GM21515 (cell line): ENCODE measurements at regions not wholly inside any gene's neighbourhood (a gene's known extent, or its start where the extent isn't known, plus 50 kb on each side); places are given as distances from the start of the nearest gene placed in this dataset.
"Not testable (repeated sequence)": the region's sequence is repeated elsewhere in the genome, so short reads cannot be mapped to it uniquely, and the experiment has no call there.

Source experiments
- ATAC-seq: cut with Tn5 transposase; IDR thresholded peaks from one replicate; pipeline ENCODE4 v1.9.1; 2021; ENCODE audit not compliant: unreplicated experiment

DNA sequence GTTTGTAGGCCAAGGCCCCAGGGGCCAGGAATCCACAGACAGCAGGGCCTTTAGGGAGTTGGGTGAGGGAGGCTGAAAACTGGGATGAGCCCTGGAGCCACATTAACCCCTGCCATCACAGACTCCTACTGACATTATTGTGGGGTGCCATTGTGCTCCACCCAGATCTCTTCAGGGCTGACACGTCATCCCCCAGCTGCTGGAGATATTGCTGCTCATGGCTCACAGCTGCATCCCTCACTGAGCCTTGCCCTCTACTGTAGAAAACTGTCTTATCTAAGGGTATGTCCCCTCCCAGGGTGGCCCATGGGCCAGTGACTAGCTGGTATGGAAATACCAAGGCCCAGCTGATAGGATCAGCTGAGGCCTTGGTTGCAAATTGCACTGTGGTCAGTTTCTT lies 87.3 kb upstream of the PRR23C start:
- ATAC-seq = no peak

DNA sequence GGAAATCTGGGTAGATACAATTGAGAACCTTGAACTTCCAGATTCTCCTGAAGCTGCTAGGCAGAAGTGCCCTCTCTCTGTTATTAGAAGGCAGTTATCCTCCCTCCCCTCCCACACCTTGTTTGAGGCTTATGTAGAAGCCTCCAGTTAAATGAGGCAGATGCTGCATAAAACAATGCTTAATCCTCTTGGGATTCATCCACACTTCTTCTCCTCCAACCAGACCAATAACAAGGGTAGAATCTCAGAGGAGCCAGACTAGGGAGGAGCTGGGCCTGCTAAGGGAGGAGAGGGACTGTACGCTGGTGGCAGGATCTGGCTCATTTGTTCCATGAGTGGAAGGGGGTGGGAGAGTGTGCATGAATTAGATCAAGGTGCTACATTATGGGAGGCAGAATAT lies 88.3 kb upstream of the PRR23C start:
- no peak for ATAC-seq

DNA sequence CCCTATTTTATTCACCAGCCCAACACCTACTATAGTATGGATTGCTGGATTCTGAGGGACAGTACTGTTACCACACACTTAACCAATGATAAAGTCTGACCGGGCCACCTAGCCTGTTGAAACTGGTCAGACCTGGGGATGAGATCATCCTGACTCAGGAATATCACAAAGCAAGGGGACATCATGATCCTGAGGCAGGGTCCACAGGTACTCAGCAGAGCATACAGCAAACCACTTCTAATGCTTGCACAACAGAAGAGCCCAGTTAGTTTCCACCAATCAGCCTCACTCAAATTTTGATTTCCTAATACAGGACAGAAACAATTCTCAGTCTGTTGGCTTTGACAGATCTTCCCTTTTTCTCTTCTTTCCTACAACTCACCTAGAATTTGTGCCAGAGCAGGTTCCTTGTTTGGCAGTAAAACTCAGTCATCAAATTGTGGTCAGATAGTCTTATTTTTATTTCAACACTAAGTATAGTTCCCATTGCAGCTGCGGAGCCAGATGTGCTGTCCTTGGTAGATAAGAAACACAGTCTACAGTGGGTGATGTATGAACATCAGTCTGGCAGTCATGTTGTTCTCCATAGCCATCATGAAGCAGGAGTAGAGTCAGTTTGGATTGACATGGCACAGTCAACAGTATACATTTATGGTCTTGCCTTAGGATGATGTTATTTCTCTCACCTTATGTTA lies 90.1 kb upstream of the PRR23C start:
- no peak for ATAC-seq

DNA sequence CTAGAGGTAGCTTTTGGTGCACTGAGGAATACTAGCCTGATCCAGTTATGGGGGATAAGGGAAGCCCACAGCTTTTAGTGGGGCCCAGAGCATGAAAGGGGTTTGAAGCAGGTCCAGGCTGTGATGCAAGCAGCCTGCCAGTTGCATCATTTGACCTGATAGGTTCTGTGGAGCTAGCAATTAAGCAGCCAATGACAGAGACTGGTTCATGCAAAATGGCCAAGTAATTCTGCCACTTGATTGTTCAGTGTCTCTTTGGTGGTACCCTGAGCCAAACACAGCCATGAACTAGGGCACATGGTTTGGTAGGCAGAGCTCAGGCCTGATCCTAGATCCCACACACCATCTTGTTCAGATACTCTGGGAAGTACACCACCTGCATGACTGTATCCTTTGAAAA lies 91.0 kb upstream of the PRR23C start:
- ATAC-seq = no peak

DNA sequence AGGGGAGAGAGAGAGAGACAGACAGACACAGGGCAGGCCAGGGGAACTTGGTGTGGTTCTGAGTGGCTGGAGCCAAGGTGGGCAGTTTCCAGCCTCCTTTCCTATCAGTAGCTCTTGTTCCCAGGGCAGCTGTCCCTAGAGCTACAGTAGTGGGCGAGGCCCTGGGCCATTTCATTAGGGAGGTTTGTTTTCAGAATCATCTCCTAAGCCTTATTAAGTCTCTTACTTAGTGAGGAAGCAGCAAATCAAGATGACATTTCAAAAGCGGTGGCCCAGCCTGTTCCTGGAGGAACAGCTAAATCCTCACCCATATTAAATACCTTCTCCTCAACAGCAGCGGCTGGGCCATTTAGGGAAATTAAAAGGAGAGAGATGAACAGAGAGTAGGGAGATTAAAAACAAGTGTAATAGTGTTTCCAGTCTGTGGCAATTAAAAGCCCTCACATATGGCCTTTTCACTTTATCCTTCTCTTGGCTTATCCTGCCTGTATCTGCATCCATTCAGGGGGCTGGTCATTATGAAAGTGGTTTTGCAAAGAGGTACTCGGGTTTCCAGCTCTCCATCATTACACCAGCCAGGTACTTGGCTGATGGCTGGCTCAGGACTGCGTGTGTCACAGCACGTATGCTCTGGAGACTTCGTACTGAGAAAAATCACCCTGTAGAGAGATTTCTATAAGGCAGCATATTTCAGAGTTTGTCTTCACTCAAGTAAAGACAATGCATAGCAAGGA lies 91.9 kb upstream of the PRR23C start:
- ATAC-seq = no peak

DNA sequence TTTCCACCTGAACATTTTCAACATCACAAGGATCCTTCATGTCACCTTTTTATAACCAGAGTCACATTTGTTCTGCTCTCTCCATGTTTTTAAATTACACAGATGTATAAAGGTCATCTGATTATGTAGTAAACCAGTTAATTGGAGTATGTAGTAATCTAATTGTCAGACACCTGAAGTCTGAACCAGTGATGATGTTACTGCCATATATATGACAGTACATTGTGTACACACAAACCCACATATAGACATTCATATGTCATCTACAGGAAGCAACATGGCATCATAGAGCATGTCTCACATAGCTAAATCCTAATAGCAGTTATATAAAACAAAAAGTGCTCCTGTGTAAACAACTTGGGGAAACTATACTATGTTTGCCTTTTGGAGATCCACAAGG lies 95.9 kb upstream of the PRR23C start:
- no peak for ATAC-seq

DNA sequence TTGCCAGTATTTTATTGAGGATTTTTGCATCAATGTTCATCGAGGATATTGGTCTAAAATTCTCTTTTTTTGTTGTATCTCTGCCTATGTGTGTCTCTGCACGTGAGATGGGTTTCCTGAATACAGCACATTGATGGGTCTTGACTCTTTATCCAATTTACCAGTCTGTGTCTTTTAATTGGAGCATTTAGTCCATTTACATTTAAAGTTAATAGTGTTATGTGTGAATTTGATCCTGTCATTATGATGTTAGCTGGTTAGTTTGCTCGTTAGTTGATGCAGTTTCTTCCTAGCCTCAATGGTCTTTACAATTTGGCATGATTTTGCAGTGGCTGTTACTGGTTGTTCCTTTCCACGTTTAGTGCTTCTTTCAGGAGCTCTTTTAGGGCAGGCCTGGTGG lies 101.3 kb upstream of the PRR23C start:
- not testable (repeated sequence) for ATAC-seq

DNA sequence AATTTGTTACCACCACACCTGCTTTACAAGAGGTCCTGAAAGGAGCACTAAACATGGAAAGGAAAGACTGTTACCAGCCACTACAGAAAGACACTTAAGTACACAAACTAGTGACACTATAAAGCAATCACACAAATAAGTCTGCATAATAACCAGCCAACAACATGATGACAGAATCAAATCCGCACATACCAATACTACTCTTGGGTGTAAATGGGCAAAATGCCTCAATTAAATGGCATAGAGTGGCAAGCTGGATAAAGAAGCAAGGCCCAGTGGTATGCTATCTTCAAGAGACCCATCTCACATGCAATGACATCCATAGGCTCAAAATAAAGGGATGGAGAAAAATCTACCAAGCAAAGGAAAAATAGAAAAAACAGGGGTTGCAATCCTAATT lies 106.8 kb upstream of the PRR23C start:
- no peak for ATAC-seq

DNA sequence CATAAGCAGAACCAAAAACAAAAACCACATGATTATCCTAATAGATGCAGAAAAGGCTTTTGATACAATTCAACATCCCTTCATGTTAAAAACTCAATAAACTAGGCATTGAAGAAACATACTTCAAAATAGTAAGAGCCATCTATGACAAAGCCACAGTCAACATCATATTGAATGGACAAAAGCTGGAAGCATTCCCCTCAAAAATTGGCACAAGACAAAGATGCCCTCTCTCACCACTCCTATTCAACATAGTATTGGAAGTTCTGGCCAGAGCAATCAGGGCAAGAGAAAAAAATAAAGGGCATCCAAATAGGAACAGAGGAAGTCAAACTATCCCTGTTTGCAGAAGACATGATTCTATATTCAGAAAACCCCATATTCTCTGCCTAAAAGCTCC lies 108.7 kb upstream of the PRR23C start:
- not testable (repeated sequence) for ATAC-seq

DNA sequence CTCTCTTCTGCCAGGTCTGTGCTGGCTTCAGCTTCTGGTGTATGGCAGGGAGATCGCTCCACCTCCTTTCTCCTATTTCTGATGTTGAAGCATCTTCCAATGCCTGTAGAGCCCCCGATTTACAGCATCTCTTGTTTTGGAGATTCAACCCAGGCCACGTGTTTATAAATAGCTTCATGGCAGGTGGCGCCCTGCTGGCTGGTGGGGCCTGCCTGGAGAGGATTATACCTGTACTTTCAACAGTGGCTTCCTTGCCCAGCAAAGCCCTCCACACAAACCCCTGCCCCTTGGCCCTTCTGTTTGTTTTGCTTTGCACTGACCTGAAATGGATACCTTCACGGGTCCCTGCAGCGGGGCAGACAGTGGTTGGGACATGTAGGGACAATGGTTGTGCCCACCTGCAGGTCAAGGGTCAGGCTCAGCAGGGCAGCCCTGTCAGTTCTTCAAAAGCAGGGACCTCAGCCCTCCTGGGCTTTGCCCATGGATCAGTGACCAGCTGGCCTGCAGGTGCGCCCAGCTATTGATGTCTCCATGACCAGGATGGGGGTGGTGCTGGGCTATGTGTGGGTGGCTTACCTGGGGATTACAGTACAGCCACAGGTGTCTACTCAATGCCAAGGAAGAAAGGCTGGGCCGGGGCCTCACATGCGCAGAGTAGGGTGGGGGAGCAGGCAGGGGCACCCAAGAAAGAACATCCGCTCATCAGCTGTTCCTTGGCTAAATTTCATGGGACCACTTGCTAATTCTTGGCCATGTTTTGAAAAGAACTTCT lies 112.7 kb upstream of the PRR23C start:
- ATAC-seq = no peak

DNA sequence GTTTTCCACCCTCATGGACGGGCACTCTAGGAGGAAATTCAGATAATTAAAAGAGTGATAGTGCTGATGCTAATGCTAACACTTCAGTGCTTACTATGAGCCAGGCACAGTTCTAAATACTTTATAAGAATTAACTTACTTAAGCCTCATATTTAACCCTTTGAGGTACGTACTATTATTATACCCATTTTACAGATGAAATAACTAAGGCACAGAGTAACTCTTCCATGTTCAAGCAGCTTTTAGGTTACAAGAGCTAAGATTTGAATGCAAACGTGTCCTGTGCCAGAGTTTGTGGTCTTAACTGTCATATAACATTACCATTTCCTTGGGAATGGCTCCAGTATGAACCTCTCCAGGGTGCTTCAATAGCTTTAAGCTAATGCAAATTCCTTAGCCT lies 114.7 kb upstream of the PRR23C start:
- no peak for ATAC-seq

DNA sequence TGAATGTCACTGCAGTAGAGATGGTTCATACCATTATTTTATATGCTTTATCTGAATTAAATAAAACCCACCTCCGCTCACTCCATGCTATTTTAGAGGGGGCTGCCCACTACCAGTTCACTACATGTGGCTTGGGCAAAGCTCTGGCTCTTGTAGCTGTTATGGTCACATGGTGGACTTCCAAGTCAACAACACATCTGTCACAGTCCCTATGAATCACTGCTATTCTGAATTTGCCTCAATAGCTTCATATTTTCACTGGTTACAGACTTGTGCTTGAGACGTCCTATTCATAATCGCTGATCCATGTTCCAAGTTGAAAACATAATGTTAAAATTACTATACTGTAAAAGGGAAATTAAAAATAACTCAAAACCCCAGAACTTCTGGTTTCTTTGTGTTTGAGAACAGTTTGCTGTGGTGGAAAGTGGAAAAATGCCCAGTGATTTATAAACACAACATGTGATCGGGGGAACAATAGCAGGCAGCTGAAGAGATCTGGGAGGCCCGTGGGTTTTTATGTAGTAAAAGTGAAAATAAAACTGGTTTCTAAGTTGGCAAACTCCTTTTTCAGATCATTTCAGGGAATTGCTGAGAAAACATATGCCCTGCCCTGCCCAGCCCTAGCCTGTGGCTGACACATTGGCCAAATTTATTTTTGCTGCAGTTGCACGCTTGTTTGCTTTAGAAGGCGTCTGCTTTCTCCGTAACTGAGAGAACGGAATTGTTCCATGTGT lies 128.8 kb upstream of the PRR23C start:
- no peak for ATAC-seq

DNA sequence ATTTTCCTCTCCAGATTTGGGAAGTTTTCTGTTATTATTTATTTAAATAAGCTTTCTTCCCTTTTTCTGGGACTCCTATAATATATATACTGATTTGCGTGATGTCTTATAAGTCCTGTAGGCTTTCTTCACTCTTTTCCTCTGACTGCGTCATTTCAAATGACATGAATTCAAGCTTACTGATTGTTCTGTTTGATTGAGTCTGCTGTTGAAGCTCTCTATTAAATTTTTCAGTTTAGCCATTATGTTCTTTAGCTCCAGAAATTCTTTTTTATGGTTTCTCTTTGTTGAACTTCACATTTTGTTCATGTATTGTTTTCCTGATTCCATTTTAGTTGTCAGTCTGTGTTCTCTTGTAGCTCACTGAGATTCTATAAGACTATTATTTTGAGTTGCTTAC lies 135.8 kb upstream of the PRR23C start:
- ATAC-seq = no peak

DNA sequence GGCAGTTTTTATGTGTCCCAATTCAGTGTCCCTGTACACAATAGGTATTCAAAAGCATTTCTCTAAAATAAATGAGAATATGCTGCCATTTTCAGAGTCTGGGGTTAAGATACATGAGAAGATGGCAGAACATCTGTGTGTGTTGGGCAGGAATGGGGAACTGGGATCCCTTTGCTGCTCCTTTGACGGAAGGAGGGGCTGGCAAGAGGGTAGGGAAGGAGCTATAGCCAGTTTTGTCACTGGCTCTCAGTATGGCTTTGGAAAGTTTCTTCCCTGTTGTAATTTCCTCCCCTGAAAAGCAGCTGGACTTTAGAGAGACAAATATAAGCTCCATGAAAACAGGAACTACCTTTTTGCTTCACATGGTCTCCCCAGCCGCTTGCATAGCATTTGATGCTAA lies 137.5 kb upstream of the PRR23C start:
- ATAC-seq = no peak

DNA sequence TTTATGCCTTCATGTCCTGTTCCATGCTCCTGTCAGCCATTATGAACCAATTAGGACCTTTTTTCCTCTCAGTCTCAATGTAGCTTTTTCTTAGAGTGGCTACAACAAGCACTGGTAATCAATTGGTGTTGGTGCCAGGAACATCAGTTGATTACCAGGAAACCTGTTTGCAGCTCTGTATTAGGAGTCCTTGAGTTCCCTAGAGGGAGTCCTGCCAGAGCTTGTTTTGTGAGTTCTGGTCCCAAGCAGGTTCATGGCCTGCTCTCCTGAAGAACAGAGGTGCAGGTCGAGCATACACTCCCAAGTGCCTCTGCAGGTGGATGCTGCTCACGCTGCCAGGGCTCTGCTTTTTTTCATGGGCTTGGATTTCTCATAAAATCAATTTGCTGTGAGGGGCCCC lies 137.9 kb upstream of the PRR23C start:
- ATAC-seq = no peak

DNA sequence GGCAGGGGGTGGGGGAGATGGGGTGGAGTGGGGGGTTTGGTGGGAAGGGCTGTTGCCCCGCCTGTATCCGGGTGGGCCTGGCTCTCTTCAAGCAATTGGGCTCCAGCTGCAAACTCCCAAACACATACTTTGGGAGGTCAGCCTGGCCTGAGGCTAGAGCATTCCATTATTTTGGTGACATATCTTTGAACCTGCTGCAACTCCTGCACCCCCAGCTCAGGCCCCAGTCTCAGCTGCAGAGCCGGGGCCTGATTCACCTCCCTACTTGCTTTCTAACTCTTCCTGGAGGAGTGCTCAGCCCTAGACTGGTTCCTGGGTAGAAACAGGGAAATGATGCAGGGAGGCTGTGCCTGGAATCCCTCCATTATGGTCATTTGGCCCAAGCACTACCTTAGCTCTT lies 140.8 kb upstream of the PRR23C start:
- no peak for ATAC-seq

DNA sequence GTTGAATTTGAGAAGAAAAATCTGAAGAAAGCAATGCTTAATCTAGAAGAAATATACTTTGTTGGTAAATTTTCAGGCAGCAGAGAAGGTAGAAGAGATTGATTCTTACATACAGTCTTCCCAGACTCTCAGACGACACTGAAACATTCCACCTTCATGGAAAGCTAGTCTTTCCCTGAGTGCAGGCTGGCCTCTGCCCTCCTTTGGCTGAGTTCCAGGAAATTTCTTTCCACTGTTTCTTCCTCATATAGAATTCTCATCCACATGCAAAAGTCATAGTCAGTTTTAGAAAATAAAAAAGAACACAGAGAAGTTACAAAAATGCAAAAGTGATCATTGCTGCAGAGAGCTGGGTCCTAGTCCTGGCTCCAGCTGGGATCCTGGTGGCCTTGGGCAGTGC lies 142.5 kb upstream of the PRR23C start:
- ATAC-seq = no peak

DNA sequence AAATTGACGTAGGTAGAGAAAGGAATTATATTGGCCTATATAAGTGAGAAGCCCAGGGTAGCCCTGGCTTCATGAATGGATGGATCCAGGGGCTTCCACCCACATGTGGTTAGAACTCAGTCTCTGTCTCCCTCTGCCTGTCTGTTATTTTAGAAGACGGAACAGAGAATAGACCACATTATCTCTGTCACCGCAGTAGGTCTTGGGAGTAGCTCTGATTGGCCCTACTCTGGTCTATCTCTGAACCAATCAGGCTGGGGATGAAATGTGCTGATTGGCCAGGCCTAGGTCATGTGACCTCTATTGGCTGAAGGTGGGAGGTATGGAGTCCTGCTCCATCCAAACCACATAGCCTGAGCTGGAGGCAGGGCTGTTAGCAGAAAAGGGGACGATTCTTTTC lies 143.0 kb upstream of the PRR23C start:
- ATAC-seq = no peak

DNA sequence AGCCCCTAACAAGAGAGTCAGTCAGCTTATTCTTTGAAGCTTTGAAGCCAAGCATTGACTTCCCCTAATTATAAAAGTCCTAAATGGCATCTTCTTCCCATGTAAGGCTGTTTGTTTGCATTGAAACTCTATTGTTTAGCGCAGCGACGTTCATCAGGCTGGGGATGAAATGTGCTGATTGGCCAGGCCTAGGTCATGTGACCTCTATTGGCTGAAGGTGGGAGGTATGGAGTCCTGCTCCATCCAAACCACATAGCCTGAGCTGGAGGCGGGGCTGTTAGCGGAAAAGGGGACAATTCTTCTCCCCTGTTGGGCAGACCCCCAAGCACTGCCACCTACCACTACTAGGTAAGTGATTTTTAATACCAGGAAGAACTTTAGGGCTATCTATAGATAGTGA lies 145.3 kb upstream of the PRR23C start:
- ATAC-seq = no peak

DNA sequence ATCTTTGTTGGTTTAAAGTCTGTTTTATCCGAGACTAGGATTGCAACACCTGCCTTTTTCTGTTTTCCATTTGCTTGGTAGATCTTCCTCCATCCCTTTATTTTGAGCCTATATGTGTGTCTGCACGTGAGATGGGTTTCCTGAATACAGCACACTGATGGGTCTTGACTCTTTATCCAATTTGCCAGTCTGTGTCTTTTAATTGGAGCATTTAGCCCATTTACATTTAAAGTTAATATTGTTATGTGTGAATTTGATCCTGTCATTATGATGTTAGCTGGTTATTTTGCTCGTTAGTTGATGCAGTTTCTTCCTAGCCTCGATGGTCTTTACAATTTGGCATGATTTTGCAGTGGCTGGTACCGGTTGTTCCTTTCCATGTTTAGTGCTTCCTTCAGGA lies 149.4 kb upstream of the MRPS22 start:
- ATAC-seq = not testable (repeated sequence)

DNA sequence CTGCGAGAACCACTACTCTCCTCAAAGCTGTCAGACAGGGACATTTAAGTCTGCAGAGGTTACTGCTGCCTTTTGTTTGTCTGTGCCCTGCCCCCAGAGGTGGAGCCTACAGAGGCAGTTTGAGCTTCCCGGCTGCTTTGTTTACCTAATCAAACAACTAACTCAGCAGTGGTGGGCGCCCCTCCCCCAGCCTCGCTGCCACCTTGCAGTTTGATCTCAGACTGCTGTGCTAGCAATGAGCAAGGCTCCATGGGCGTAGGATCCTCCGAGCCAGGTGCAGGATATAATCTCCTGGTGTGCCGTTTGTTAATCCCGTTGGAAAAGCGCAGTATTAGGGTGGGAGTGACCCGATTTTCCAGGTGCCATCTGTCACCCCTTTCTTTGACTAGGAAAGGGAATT lies 147.7 kb upstream of the MRPS22 start:
- not testable (repeated sequence) for ATAC-seq
